Liver (tissue), 8 donors: ENCODE measurements at regions not wholly inside any gene's neighbourhood (a gene's known extent, or its start where the extent isn't known, plus 50 kb on each side); places are given as distances from the start of the nearest gene placed in this dataset.

Experiments
- DNase-seq: peaks from one replicate; pipeline ENCODE4 v3.0.0-alpha.2; 2017; ENCODE audit warnings: low spot score
- H3K27ac ChIP-seq, 2 donors: one replicate each; pipeline ENCODE4 v1.7.0; 2013; ENCODE audit warnings: inconsistent platforms in 2 of 2, low read length in 2 of 2, control low read depth in 1 of 2, low read depth in 1 of 2, mild to moderate bottlenecking in 1 of 2
- H3K27me3 ChIP-seq, 4 donors: one replicate each; pipeline versions ENCODE4 v1.6.1 to v1.7.0; 2013; ENCODE audit warnings: low read length in 3 of 4, inconsistent platforms in 1 of 4, mild to moderate bottlenecking in 1 of 4, moderate library complexity in 1 of 4; ENCODE audit not compliant: control insufficient read depth in 4 of 4, insufficient read depth in 4 of 4
- H3K36me3 ChIP-seq, 4 donors: one replicate each; pipeline versions ENCODE4 v1.6.1 to v1.7.0; 2013; ENCODE audit warnings: low read length in 3 of 4, mild to moderate bottlenecking in 3 of 4, low read depth in 1 of 4, moderate library complexity in 1 of 4; ENCODE audit not compliant: control insufficient read depth in 4 of 4, insufficient read depth in 3 of 4
- H3K4me1 ChIP-seq, 4 donors: one replicate each; pipeline versions ENCODE4 v1.6.1 to v1.7.0; 2013; ENCODE audit warnings: low read length in 3 of 4, mild to moderate bottlenecking in 3 of 4, moderate library complexity in 1 of 4; ENCODE audit not compliant: control insufficient read depth in 4 of 4, insufficient read depth in 4 of 4
- H3K4me3 ChIP-seq, 3 donors: one replicate each; pipeline versions ENCODE4 v1.6.1 to v1.7.0; 2013; ENCODE audit warnings: low read length in 3 of 3, control low read depth in 1 of 3, low read depth in 1 of 3, mild to moderate bottlenecking in 1 of 3
- H3K9ac ChIP-seq, 2 donors: one replicate each; pipeline ENCODE4 v1.7.0; 2013; ENCODE audit warnings: low read length in 2 of 2, mild to moderate bottlenecking in 2 of 2, moderate library complexity in 2 of 2, control low read depth in 1 of 2, low read depth in 1 of 2
- H3K9me3 ChIP-seq, 4 donors: one replicate each; pipeline versions ENCODE4 v1.6.1 to v1.7.0; 2013; ENCODE audit warnings: low read length in 3 of 4; ENCODE audit not compliant: control insufficient read depth in 4 of 4
- EGR1 ChIP-seq, 2 donors: IDR thresholded peaks; 2 replicates each; pipeline ENCODE4 v1.6.1; 2016 to 2018; ENCODE audit warnings: antibody characterized with exemption in 2 of 2, low read depth in 2 of 2
- FOXA2 ChIP-seq: IDR thresholded peaks from 2 replicates; pipeline ENCODE4 v1.6.1; 2016; ENCODE audit warnings: antibody characterized with exemption
- GABPA ChIP-seq, 2 donors: IDR thresholded peaks in 1 of 2; conservative IDR thresholded peaks in 1 of 2; 2 replicates each; pipeline ENCODE4 v1.6.1; 2016; ENCODE audit warnings: antibody characterized with exemption in 2 of 2, mild to moderate bottlenecking in 1 of 2, moderate library complexity in 1 of 2
- HNF4A ChIP-seq, 2 donors: conservative IDR thresholded peaks; 2 replicates each; pipeline ENCODE4 v1.6.1; 2016; ENCODE audit warnings: antibody characterized with exemption in 2 of 2, mild to moderate bottlenecking in 2 of 2
- HNF4G ChIP-seq: IDR thresholded peaks from 2 replicates; pipeline ENCODE4 v1.6.1; 2016; ENCODE audit warnings: antibody characterized with exemption
- JUND ChIP-seq, 2 donors: IDR thresholded peaks; 2 replicates each; pipeline ENCODE4 v1.6.1; 2016; ENCODE audit warnings: antibody characterized with exemption in 2 of 2
- NR2F2 ChIP-seq: IDR thresholded peaks from 2 replicates; pipeline ENCODE4 v1.6.1; 2016; ENCODE audit warnings: antibody characterized with exemption
- RAD21 ChIP-seq, 2 donors: IDR thresholded peaks; 2 replicates each; pipeline ENCODE4 v1.6.1; 2016; ENCODE audit warnings: antibody characterized with exemption in 2 of 2, mild to moderate bottlenecking in 2 of 2
- RXRA ChIP-seq, 2 donors: IDR thresholded peaks; 2 replicates each; pipeline ENCODE4 v1.6.1; 2017 to 2018; ENCODE audit warnings: antibody characterized with exemption in 2 of 2, mild to moderate bottlenecking in 1 of 2
- SP1 ChIP-seq: IDR thresholded peaks from 2 replicates; pipeline ENCODE4 v1.6.1; 2018; ENCODE audit warnings: antibody characterized with exemption, mild to moderate bottlenecking
- YY1 ChIP-seq: IDR thresholded peaks from 2 replicates; pipeline ENCODE4 v1.6.1; 2016; ENCODE audit warnings: antibody characterized with exemption, mild to moderate bottlenecking
- WGBS: extraction: QIAGEN DNeasy Blood & Tissue Kit; methylation state at CpG from one replicate; pipeline ENCODE4 v1.1.7; 2013; 5-methylcytosine and 5-hydroxymethylcytosine counted together
- TF ChIP-seq, protein P1 (sequence below): fragments of 150-350 bp; IDR thresholded peaks from 2 replicates; pipeline ENCODE4 v1.5.1; 2017; ENCODE audit warnings: improper control_type of control experiment, low read depth, low read length; ENCODE audit not compliant: missing input control
- TF ChIP-seq, protein P2 (sequence below): IDR thresholded peaks from 2 replicates; pipeline ENCODE4 v1.6.1; 2016; ENCODE audit warnings: antibody characterized with exemption
- TF ChIP-seq, protein P3 (sequence below): IDR thresholded peaks from 2 replicates; pipeline ENCODE4 v1.6.1; 2016; ENCODE audit warnings: antibody characterized with exemption
- TF ChIP-seq, protein P4 (sequence below): IDR thresholded peaks from 2 replicates; pipeline ENCODE4 v1.6.1; 2016; ENCODE audit warnings: antibody characterized with exemption, mild to moderate bottlenecking
- TF ChIP-seq, protein P5 (sequence below): IDR thresholded peaks from 2 replicates; pipeline ENCODE4 v1.6.1; 2016; ENCODE audit warnings: antibody characterized with exemption
- donor health status: healthy.
- donor health status: healthy.
- donor health status: healthy.
- donor health status: healthy.
- donor health status: healthy.

DNA sequence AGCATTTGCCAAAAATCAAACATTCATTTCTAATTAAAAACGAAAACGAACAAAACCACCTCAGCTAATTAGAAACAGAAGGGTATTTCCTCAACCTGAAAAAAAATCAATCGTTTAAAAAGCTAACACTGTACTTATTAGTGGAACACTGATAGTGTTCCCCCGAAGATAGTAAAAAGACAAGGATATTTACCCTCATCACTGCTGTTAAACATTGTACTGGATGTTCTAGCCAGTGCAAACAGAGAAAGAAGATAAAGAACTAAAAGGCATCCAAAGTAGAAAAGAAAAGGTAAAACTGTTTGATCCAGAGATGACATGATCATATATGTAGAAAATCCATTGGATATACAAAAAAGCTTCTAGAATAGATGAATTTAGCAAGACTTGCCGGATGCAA is 508.3 kb downstream of the DMRTA1 start:
- Histone ChIP-seq H3K4me1 (peaks cover 0 to 9% (median 3%) of the 10 kb centered on the region in 4 donors), H3K9me3 (no peaks in the 10 kb centered on the region), H3K4me3 (no peak overlapping the region), H3K27me3 (no peaks in the 10 kb centered on the region), H3K27ac (no peak overlapping the region), H3K36me3 (no peaks in the 10 kb centered on the region), H3K9ac (no peak overlapping the region)
- no peak for DNase-seq
- TF ChIP-seq HNF4A (conservative IDR thresholded peaks at IDR 0.05) (peak in 1 of 2 donors; percentile 19), RXRA (IDR thresholded peaks at IDR 0.05) (no peak), RAD21 (IDR thresholded peaks at IDR 0.05) (peak in 1 of 2 donors; percentile 10), EGR1 (IDR thresholded peaks at IDR 0.05; ENCODE audit: low read depth in 2 of 2) (no peak), HNF4G (no peak)
- WGBS: 28% methylated on average over 5 of the region's 5 CpGs

DNA sequence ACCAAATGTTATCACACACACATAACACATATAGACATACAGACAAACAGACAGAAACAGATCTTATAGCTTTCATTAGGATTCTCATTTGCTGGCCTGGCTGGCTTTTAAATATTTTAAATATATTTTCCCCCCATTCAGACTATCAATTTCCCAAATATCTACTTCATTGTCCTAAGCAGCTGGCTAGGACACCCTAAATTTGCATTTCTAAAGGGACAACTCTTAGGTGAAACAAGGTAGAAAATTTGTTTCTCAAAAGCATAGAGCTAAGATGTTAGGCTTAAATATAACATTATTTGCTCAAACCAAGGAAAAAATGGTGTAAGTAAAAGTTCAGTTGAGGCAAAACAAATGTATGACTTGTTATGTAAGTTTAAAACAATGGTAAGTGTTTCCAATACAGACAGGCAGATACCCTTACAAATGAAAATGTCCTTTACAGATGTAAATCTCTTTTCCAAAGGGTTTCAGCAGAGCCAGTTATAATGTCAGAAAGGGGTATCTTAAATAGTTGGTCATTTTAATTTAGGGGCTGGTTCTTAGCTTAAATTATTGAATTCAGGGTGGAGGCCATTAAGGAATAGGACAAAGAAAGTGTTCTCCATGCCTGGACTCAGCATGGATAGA is 522.8 kb downstream of the DMRTA1 start:
- H3K36me3 ChIP-seq: no peaks in the 10 kb centered on the region
- DNase-seq: no peak
- TF ChIP-seq, protein P1, sequence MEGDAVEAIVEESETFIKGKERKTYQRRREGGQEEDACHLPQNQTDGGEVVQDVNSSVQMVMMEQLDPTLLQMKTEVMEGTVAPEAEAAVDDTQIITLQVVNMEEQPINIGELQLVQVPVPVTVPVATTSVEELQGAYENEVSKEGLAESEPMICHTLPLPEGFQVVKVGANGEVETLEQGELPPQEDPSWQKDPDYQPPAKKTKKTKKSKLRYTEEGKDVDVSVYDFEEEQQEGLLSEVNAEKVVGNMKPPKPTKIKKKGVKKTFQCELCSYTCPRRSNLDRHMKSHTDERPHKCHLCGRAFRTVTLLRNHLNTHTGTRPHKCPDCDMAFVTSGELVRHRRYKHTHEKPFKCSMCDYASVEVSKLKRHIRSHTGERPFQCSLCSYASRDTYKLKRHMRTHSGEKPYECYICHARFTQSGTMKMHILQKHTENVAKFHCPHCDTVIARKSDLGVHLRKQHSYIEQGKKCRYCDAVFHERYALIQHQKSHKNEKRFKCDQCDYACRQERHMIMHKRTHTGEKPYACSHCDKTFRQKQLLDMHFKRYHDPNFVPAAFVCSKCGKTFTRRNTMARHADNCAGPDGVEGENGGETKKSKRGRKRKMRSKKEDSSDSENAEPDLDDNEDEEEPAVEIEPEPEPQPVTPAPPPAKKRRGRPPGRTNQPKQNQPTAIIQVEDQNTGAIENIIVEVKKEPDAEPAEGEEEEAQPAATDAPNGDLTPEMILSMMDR: no peak
- TF ChIP-seq, protein P2, sequence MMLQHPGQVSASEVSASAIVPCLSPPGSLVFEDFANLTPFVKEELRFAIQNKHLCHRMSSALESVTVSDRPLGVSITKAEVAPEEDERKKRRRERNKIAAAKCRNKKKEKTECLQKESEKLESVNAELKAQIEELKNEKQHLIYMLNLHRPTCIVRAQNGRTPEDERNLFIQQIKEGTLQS: no peak
- TF ChIP-seq HNF4A (conservative IDR thresholded peaks at IDR 0.05) (no peak), FOXA2 (no peak), RAD21 (IDR thresholded peaks at IDR 0.05) (no peak), EGR1 (IDR thresholded peaks at IDR 0.05; ENCODE audit: low read depth in 2 of 2) (no peak), JUND (IDR thresholded peaks at IDR 0.05) (no peak), SP1 (no peak), NR2F2 (no peak), YY1 (no peak), GABPA (IDR thresholded peaks at IDR 0.05 in 1 of 2, conservative IDR thresholded peaks at IDR 0.05 in 1 of 2) (no peak)
- TF ChIP-seq, protein P3, sequence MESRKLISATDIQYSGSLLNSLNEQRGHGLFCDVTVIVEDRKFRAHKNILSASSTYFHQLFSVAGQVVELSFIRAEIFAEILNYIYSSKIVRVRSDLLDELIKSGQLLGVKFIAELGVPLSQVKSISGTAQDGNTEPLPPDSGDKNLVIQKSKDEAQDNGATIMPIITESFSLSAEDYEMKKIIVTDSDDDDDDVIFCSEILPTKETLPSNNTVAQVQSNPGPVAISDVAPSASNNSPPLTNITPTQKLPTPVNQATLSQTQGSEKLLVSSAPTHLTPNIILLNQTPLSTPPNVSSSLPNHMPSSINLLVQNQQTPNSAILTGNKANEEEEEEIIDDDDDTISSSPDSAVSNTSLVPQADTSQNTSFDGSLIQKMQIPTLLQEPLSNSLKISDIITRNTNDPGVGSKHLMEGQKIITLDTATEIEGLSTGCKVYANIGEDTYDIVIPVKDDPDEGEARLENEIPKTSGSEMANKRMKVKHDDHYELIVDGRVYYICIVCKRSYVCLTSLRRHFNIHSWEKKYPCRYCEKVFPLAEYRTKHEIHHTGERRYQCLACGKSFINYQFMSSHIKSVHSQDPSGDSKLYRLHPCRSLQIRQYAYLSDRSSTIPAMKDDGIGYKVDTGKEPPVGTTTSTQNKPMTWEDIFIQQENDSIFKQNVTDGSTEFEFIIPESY: no peak
- no peaks in the 10 kb centered on the region for H3K27me3 ChIP-seq
- no peaks in the 10 kb centered on the region for H3K9me3 ChIP-seq
- H3K4me3 ChIP-seq: no peak overlapping the region
- no peak overlapping the region for H3K9ac ChIP-seq
- no peak overlapping the region for H3K27ac ChIP-seq
- H3K4me1 ChIP-seq: peaks cover 0 to 4% (median 0%) of the 10 kb centered on the region in 4 donors

DNA sequence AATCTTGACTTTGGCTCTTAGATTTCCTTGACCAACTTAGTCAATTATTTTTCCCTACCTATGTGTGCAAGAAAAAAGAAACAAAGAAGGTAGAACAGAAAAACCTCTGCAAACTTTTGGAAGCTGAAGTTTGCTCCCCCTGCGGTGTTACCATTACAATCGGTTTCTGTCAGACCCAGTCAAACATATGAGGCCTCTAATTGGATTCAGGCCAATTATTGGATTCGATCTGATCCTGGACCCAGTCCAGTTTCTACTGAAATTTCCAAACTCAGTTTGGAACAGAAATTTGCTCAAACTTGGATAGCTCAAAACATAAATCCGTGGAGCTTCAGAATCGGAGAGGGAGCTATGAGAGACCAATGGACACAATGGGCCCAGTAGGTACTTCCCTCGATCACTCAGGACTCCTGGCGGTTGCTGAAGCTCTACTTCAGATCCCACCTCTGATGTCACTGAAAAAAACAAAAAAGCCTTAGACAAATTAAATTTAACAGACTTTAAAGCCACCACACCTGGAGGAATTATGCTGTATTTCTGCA is 523.9 kb downstream of the DMRTA1 start:
- peaks cover 0 to 4% (median 0%) of the 10 kb centered on the region in 4 donors for H3K4me1 ChIP-seq
- WGBS: 41% methylated on average over 7 of the region's 7 CpGs
- no peak overlapping the region for H3K4me3 ChIP-seq
- H3K9ac ChIP-seq: no peak overlapping the region
- no peak overlapping the region for H3K27ac ChIP-seq
- TF ChIP-seq, protein P4, sequence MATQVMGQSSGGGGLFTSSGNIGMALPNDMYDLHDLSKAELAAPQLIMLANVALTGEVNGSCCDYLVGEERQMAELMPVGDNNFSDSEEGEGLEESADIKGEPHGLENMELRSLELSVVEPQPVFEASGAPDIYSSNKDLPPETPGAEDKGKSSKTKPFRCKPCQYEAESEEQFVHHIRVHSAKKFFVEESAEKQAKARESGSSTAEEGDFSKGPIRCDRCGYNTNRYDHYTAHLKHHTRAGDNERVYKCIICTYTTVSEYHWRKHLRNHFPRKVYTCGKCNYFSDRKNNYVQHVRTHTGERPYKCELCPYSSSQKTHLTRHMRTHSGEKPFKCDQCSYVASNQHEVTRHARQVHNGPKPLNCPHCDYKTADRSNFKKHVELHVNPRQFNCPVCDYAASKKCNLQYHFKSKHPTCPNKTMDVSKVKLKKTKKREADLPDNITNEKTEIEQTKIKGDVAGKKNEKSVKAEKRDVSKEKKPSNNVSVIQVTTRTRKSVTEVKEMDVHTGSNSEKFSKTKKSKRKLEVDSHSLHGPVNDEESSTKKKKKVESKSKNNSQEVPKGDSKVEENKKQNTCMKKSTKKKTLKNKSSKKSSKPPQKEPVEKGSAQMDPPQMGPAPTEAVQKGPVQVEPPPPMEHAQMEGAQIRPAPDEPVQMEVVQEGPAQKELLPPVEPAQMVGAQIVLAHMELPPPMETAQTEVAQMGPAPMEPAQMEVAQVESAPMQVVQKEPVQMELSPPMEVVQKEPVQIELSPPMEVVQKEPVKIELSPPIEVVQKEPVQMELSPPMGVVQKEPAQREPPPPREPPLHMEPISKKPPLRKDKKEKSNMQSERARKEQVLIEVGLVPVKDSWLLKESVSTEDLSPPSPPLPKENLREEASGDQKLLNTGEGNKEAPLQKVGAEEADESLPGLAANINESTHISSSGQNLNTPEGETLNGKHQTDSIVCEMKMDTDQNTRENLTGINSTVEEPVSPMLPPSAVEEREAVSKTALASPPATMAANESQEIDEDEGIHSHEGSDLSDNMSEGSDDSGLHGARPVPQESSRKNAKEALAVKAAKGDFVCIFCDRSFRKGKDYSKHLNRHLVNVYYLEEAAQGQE: no peak
- TF ChIP-seq NR2F2: no peak
- TF ChIP-seq RAD21 (IDR thresholded peaks at IDR 0.05): no peak
- TF ChIP-seq, protein P2: no peak
- TF ChIP-seq EGR1 (IDR thresholded peaks at IDR 0.05; ENCODE audit: low read depth in 2 of 2): no peak
- no peak for TF ChIP-seq HNF4G
- TF ChIP-seq YY1: no peak
- TF ChIP-seq GABPA (IDR thresholded peaks at IDR 0.05 in 1 of 2, conservative IDR thresholded peaks at IDR 0.05 in 1 of 2): no peak
- TF ChIP-seq RXRA (IDR thresholded peaks at IDR 0.05): no peak
- TF ChIP-seq, protein P5, sequence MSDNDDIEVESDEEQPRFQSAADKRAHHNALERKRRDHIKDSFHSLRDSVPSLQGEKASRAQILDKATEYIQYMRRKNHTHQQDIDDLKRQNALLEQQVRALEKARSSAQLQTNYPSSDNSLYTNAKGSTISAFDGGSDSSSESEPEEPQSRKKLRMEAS: no peak
- H3K27me3 ChIP-seq: no peaks in the 10 kb centered on the region
- H3K9me3 ChIP-seq: no peaks in the 10 kb centered on the region
- no peaks in the 10 kb centered on the region for H3K36me3 ChIP-seq
- no peak for DNase-seq
